Neutrophil (primary cell): ENCODE measurements at regions not wholly inside any gene's neighbourhood (a gene's known extent, or its start where the extent isn't known, plus 50 kb on each side); places are given as distances from the start of the nearest gene placed in this dataset.

Experiments used
- H3K27ac ChIP-seq: fragments of 200-600 bp; sonication (generic); 2 replicates; pipeline ENCODE4 v1.5.1; 2016; ENCODE audit warnings: mild to moderate bottlenecking, moderate library complexity
- H3K27me3 ChIP-seq: fragments of 200-600 bp; sonication (generic); 2 replicates; pipeline ENCODE4 v1.6.0; 2016; ENCODE audit warnings: mild to moderate bottlenecking
- H3K36me3 ChIP-seq: fragments of 200-600 bp; sonication (generic); 2 replicates; pipeline ENCODE4 v1.5.1; 2017
- H3K4me1 ChIP-seq, 2 experiments: fragments of 200-600 bp in 1 of 2; sonication (generic) in 1 of 2; 1 replicate in 1 of 2; 2 replicates in 1 of 2; pipeline versions ENCODE4 v1.5.1 to v1.6.1; 2013 to 2016; ENCODE audit warnings: low read depth in 1 of 2, low read length in 1 of 2, mild to moderate bottlenecking in 1 of 2, moderate library complexity in 1 of 2; ENCODE audit not compliant: control insufficient read depth in 1 of 2, insufficient read depth in 1 of 2
- H3K4me3 ChIP-seq, 2 experiments: fragments of 200-600 bp in 1 of 2; sonication (generic) in 1 of 2; 1 replicate in 1 of 2; 2 replicates in 1 of 2; pipeline ENCODE4 v1.5.1; 2013 to 2016; ENCODE audit warnings: low read depth in 1 of 2, low read length in 1 of 2, mild to moderate bottlenecking in 1 of 2, moderate library complexity in 1 of 2
- H3K9me3 ChIP-seq: fragments of 200-600 bp; sonication (generic); 2 replicates; pipeline ENCODE4 v1.5.1; 2016
- CTCF ChIP-seq: fragments of 200-600 bp; sonication (generic); IDR thresholded peaks from 2 replicates; pipeline ENCODE4 v1.5.1; 2016; ENCODE audit warnings: antibody characterized with exemption

GRCh38 chr3:193890016-193890897, 245.7 kb upstream of the HES1 start:
- Histone ChIP-seq H3K4me3 (no peak overlapping the region), H3K4me1 (no peaks in the 10 kb centered on the region), H3K36me3 (no peaks in the 10 kb centered on the region), H3K27me3 (no peaks in the 10 kb centered on the region), H3K27ac (no peak overlapping the region), H3K9me3 (no peaks in the 10 kb centered on the region)
- TF ChIP-seq CTCF, result no peak

- Histone ChIP-seq H3K36me3 (no peaks in the 10 kb centered on the region), H3K9me3 (no peaks in the 10 kb centered on the region), H3K4me1 (peaks cover 6 to 8% of the 10 kb centered on the region in 2 experiments), H3K27ac (no peak overlapping the region), H3K27me3 (no peaks in the 10 kb centered on the region), H3K4me3 (no peak overlapping the region)
- no peak for TF ChIP-seq CTCF
Observed at GRCh38 chr3:193894121-193894863, 241.7 kb upstream of the HES1 start.

DNA sequence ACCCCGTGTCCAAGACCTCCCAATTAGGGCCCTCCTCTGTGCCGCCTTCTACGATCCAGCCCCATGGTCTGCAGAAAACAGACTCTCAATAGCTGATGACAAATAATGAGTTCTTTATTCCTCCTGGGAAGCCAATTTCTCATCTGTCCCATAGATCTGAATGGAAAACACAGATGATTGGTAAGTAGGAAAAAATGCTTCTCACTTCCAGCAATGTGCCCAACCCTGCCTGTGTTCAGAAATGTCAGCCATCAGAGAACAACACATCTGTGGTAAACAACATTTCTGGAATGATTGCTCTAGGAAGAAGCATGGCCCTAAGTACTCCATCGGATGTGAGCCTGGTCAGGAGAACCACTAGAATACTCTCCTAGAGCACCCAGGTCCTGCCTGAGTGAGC, 240.5 kb upstream of the HES1 start:
- TF ChIP-seq CTCF, result no peak
- H3K27ac ChIP-seq, result no peak overlapping the region
- peaks cover 6 to 8% of the 10 kb centered on the region in 2 experiments for H3K4me1 ChIP-seq
- H3K4me3 ChIP-seq, result no peak overlapping the region
- H3K27me3 ChIP-seq, result no peaks in the 10 kb centered on the region
- no peaks in the 10 kb centered on the region for H3K9me3 ChIP-seq
- no peaks in the 10 kb centered on the region for H3K36me3 ChIP-seq

- H3K4me1 ChIP-seq, result peaks cover 6 to 8% of the 10 kb centered on the region in 2 experiments
- TF ChIP-seq CTCF, result no peak
Observed at GRCh38 chr3:193896419-193896818, 239.5 kb upstream of the HES1 start.

GRCh38 chr3:193897288-193897687, 238.7 kb upstream of the HES1 start:
- Histone ChIP-seq H3K4me1 (peaks cover 6 to 8% of the 10 kb centered on the region in 2 experiments), H3K27ac (no peak overlapping the region), H3K4me3 (no peak overlapping the region), H3K27me3 (no peaks in the 10 kb centered on the region), H3K9me3 (no peaks in the 10 kb centered on the region), H3K36me3 (no peaks in the 10 kb centered on the region)
- TF ChIP-seq CTCF, result no peak

More at GRCh38 chr3:193896419-193896818, 239.5 kb upstream of the HES1 start:
- Histone ChIP-seq H3K9me3 (no peaks in the 10 kb centered on the region), H3K27ac (no peak overlapping the region), H3K4me3 (no peak overlapping the region), H3K27me3 (no peaks in the 10 kb centered on the region), H3K36me3 (no peaks in the 10 kb centered on the region)
